ENCODE measurements at regions not wholly inside any gene's neighbourhood (a gene's known extent, or its start where the extent isn't known, plus 50 kb on each side); places are given as distances from the start of the nearest gene placed in this dataset.

- DNase-seq = no peak
Measured at GRCh38 chr12:82149045-82149444, 209.1 kb downstream of the CCDC59 start.

- no peak for DNase-seq
Measured at GRCh38 chr12:82146740-82147139, 211.4 kb downstream of the CCDC59 start.

GRCh38 chr12:82144505-82144904 lies 213.7 kb downstream of the CCDC59 start:
- DNase-seq = no peak

GRCh38 chr12:82132390-82132789 lies 225.8 kb downstream of the CCDC59 start:
- DNase-seq = no peak

GRCh38 chr12:82130762-82131161 lies 227.4 kb downstream of the CCDC59 start:
- no peak for DNase-seq

- DNase-seq = peak; percentile 3
Measured at GRCh38 chr12:82124711-82125380, 233.3 kb downstream of the CCDC59 start.

GRCh38 chr12:82121545-82121944 lies 236.6 kb downstream of the CCDC59 start:
- no peak for DNase-seq

- no peak for DNase-seq
Measured at GRCh38 chr12:82120901-82121300, 237.3 kb downstream of the CCDC59 start.

GRCh38 chr12:82109243-82109642 lies 248.9 kb downstream of the CCDC59 start:
- no peak for DNase-seq

- no peak for DNase-seq
Measured at GRCh38 chr12:82108615-82109014, 249.6 kb downstream of the CCDC59 start.

- DNase-seq = no peak
Measured at GRCh38 chr12:82099216-82099615, 259.0 kb downstream of the CCDC59 start.

GRCh38 chr12:82097877-82098276 lies 260.3 kb downstream of the CCDC59 start:
- DNase-seq = no peak

GRCh38 chr12:82097438-82097837 lies 260.7 kb downstream of the CCDC59 start:
- no peak for DNase-seq

- no peak for DNase-seq
Measured at GRCh38 chr12:82090165-82090564, 268.0 kb downstream of the CCDC59 start.

- DNase-seq = no peak
Measured at GRCh38 chr12:82089369-82090121, 268.6 kb downstream of the CCDC59 start.

- DNase-seq = no peak
Measured at GRCh38 chr12:82082501-82082900, 275.7 kb downstream of the CCDC59 start.

GRCh38 chr12:82069931-82070514 lies 288.2 kb downstream of the CCDC59 start:
- DNase-seq = no peak

- DNase-seq = no peak
Measured at GRCh38 chr12:82058197-82058596, 299.0 kb upstream of the PPFIA2 start.

GRCh38 chr12:82057770-82058169 lies 298.6 kb upstream of the PPFIA2 start:
- no peak for DNase-seq

GRCh38 chr12:82055391-82055790 lies 296.2 kb upstream of the PPFIA2 start:
- no peak for DNase-seq

- no peak for DNase-seq
Measured at GRCh38 chr12:82054566-82054965, 295.4 kb upstream of the PPFIA2 start.

GRCh38 chr12:82047446-82047845 lies 288.3 kb upstream of the PPFIA2 start:
- DNase-seq = no peak

GRCh38 chr12:82040987-82041743 lies 282.0 kb upstream of the PPFIA2 start:
- DNase-seq = no peak

Data from amniotic stem cell (primary cell).